Pancreas (tissue), 10 donors: ENCODE measurements at regions not wholly inside any gene's neighbourhood (a gene's known extent, or its start where the extent isn't known, plus 50 kb on each side); places are given as distances from the start of the nearest gene placed in this dataset.
A peak's percentile ranks its signal among the peaks of the same experiment; 100 is the strongest.

Experiments used
- ATAC-seq, 4 donors: fragments of 200-7000 bp; cut with Tn5 transposase; one replicate each; pipeline versions ENCODE4 v1.8.0 to v1.9.1; 2020; ENCODE audit warnings: mild to moderate bottlenecking in 4 of 4, moderate library complexity in 4 of 4
- DNase-seq, 6 donors: peaks; one replicate each; pipeline ENCODE4 v3.0.0-alpha.2; 2020
- FAIRE-seq: peaks from 2 replicates; lab custom pipeline; 2012; peaks lifted over from hg19 to GRCh38; lab: Jason Lieb, UNC
- H3K27ac ChIP-seq, 4 donors: fragments of 200-600 bp; sonication (generic); 1 replicate in 3 of 4; 2 replicates in 1 of 4; pipeline versions ENCODE4 v1.5.0 to v1.8.0; 2020
- H3K27me3 ChIP-seq, 4 donors: fragments of 200-600 bp; one replicate each; pipeline ENCODE4 v1.8.0; 2021
- H3K36me3 ChIP-seq, 3 donors: fragments of 200-600 bp; sonication (generic) in 1 of 3; one replicate each; pipeline versions ENCODE4 v1.5.0 to v1.8.0; 2020 to 2021
- H3K4me1 ChIP-seq, 3 donors: fragments of 200-600 bp; one replicate each; pipeline ENCODE4 v1.8.0; 2021
- H3K4me3 ChIP-seq, 4 donors: fragments of 200-600 bp; sonication (generic) in 2 of 4; one replicate each; pipeline versions ENCODE4 v1.5.0 to v1.8.0; 2020 to 2021
- H3K9me3 ChIP-seq, 4 donors: fragments of 200-600 bp; one replicate each; pipeline ENCODE4 v1.8.0; 2021
- WGBS, 2 donors: extraction: QIAGEN DNeasy Blood & Tissue Kit; methylation state at CpG; one replicate each; pipeline ENCODE4 v1.1.7; 2013; 5-methylcytosine and 5-hydroxymethylcytosine counted together
- intact Hi-C, 3 donors: fragments of 100-400 bp; cut with DNase I; formaldehyde crosslinking; loops; one replicate each; pipeline versions ENCODE4 v1.11.1 to v1.14.2; 2022
- TF ChIP-seq, protein P1 (sequence below), 4 donors: fragments of 200-600 bp; sonication (generic) in 3 of 4; IDR thresholded peaks; one replicate each; pipeline versions ENCODE4 v1.5.0 to v1.8.0; 2021; ENCODE audit warnings: antibody characterized with exemption in 4 of 4
- donor health status: healthy with polysubstance abuse.
- donor health status: DM: no; HTN: no; CAD: no; lungs with moderate emphysema.
- donor health status: DM: no; HTN: no; CAD: no.
- donor health status: control.
- donor health status: control.
- donor health status: Bipolar disorder and iron deficiency.
- donor health status: DM: yes; HTN: yes; CAD: no.
- donor health status: DM: no; HTN: no; CAD: no.
- donor health status: DM: no; HTN: no; CAD: no.
- donor health status: DM: yes; HTN: yes; CAD: no.

DNA sequence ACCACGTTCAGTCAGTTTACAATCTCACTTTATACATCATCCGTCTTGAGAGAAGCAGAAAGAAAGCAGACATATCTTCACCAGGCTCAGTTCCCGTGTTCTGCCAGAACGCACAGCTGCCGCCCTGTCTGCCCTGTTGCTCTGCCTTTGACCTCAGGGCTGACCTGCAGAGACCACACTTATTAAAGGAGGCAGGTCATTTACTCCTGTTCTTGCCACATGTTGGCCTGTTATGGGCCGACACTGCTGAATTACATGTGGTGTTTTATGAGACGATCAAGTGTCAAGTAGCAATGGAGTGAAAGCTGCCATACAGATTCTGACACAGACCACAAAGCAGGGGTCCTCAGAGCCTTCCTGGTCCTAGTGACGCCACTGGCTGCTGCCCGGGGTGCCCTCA, 232.2 kb downstream of the TTC32 start:
- Histone ChIP-seq H3K4me3 (no peak overlapping the region), H3K4me1 (no peaks in the 10 kb centered on the region), H3K27me3 (no peaks in the 10 kb centered on the region), H3K36me3 (no peaks in the 10 kb centered on the region), H3K9me3 (no peaks in the 10 kb centered on the region), H3K27ac (no peak overlapping the region)
- 68 to 72% methylated on average over 9 of the region's 9 CpGs for WGBS, 2 donors
- ATAC-seq (no peak), DNase-seq (no peak), FAIRE-seq (no peak)
- intact Hi-C loops: no loop called here
- TF ChIP-seq, protein P1, sequence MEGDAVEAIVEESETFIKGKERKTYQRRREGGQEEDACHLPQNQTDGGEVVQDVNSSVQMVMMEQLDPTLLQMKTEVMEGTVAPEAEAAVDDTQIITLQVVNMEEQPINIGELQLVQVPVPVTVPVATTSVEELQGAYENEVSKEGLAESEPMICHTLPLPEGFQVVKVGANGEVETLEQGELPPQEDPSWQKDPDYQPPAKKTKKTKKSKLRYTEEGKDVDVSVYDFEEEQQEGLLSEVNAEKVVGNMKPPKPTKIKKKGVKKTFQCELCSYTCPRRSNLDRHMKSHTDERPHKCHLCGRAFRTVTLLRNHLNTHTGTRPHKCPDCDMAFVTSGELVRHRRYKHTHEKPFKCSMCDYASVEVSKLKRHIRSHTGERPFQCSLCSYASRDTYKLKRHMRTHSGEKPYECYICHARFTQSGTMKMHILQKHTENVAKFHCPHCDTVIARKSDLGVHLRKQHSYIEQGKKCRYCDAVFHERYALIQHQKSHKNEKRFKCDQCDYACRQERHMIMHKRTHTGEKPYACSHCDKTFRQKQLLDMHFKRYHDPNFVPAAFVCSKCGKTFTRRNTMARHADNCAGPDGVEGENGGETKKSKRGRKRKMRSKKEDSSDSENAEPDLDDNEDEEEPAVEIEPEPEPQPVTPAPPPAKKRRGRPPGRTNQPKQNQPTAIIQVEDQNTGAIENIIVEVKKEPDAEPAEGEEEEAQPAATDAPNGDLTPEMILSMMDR (IDR thresholded peaks at IDR 0.05): no peak

DNA sequence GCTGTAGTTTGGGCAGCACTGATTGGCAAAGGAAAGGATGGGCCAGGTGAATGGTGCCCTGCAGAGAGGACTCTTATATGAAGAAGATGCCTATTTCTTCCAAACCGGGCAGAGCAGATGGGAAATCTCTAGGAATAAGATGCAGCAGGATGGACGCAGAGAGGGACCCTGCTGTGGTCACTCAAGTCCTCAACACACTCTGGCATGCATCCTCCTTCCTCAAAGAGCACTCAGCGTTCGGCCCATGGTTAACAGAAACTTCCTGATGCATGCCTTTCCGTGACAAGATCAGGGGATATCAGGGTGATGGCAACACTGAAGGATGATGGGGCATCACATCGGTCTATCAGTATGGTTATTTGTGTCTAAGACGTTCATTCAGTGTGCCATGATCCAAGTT, 232.7 kb downstream of the TTC32 start:
- Histone ChIP-seq H3K27ac (no peak overlapping the region), H3K27me3 (no peaks in the 10 kb centered on the region), H3K9me3 (no peaks in the 10 kb centered on the region), H3K4me3 (no peak overlapping the region), H3K4me1 (no peaks in the 10 kb centered on the region), H3K36me3 (no peaks in the 10 kb centered on the region)
- no peak for ATAC-seq
- 68 to 76% methylated on average over 7 of the region's 7 CpGs for WGBS, 2 donors
- TF ChIP-seq, protein P1 (IDR thresholded peaks at IDR 0.05): no peak
- intact Hi-C loops: no loop called here
- no peak for DNase-seq
- FAIRE-seq: no peak

DNA sequence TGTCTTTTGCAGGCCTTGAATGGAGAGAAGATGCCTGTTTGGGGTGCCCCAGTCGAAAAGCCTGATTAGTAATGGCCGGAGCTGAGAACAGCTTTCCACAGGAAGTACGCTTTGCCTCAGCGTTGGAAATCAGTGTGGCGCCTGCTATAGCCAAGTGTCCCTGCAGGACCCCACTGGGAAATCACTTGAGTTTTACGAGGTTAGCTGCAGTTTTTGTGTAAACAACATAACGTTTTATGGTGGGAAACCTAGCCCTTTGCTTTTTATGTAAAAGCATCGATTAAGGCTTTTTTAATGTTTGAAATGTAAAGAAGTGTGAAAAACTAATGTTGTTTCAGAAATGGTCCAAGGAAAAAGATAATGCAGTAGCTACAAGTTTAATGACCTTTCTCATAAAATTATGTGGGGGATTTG, 234.2 kb downstream of the TTC32 start:
- ATAC-seq (no peak), DNase-seq (no peak), FAIRE-seq (no peak)
- Histone ChIP-seq H3K4me1 (no peaks in the 10 kb centered on the region), H3K27me3 (no peaks in the 10 kb centered on the region), H3K36me3 (no peaks in the 10 kb centered on the region), H3K27ac (no peak overlapping the region), H3K9me3 (no peaks in the 10 kb centered on the region), H3K4me3 (no peak overlapping the region)
- intact Hi-C loops: no loop called here
- 66 to 69% methylated on average over 8 of the region's 8 CpGs for WGBS, 2 donors
- TF ChIP-seq, protein P1 (IDR thresholded peaks at IDR 0.05): no peak

GRCh38 chr2:19667085-19667484, 234.7 kb downstream of the TTC32 start:
- 55 to 58% methylated on average over 3 of the region's 3 CpGs for WGBS, 2 donors
- no peaks in the 10 kb centered on the region for H3K9me3 ChIP-seq
- H3K4me1 ChIP-seq: no peaks in the 10 kb centered on the region
- no peak for FAIRE-seq
- intact Hi-C loops: no loop called here
- no peak for DNase-seq
- TF ChIP-seq, protein P1 (IDR thresholded peaks at IDR 0.05): no peak
- no peak overlapping the region for H3K4me3 ChIP-seq
- H3K36me3 ChIP-seq: no peaks in the 10 kb centered on the region
- no peaks in the 10 kb centered on the region for H3K27me3 ChIP-seq
- H3K27ac ChIP-seq: no peak overlapping the region
- peak in 1 of 4 donors; percentile 22 for ATAC-seq

- FAIRE-seq: no peak
- WGBS, 2 donors: 29 to 40% methylated on average over 4 of the region's 4 CpGs
- no peak overlapping the region for H3K27ac ChIP-seq
- no peak for ATAC-seq
- DNase-seq: no peak
- no peaks in the 10 kb centered on the region for H3K4me1 ChIP-seq
- no peaks in the 10 kb centered on the region for H3K9me3 ChIP-seq
- intact Hi-C loops: no loop called here
- no peaks in the 10 kb centered on the region for H3K36me3 ChIP-seq
- TF ChIP-seq, protein P1 (IDR thresholded peaks at IDR 0.05): no peak
- no peaks in the 10 kb centered on the region for H3K27me3 ChIP-seq
- no peak overlapping the region for H3K4me3 ChIP-seq
These were observed 237.1 kb downstream of the TTC32 start for GRCh38 chr2:19664646-19665045.
